ENCODE measurements at regions not wholly inside any gene's neighbourhood (a gene's known extent, or its start where the extent isn't known, plus 50 kb on each side); places are given as distances from the start of the nearest gene placed in this dataset.
A peak's percentile ranks its signal among the peaks of the same experiment; 100 is the strongest.

GRCh38 chr3:20905210-20905805, 719.3 kb upstream of the SGO1 start:
- no peak overlapping the region for H3K4me3 ChIP-seq (ENCODE audit: low read depth, low read length)
- TF ChIP-seq CTCF (IDR thresholded peaks at IDR 0.05; ENCODE audit: low read depth, low read length) (no peak), MAX (IDR thresholded peaks at IDR 0.05; ENCODE audit: low read depth, low read length) (no peak), POLR2A (IDR thresholded peaks at IDR 0.05; ENCODE audit: extremely low read depth, insufficient read length) (no peak), MYC (IDR thresholded peaks at IDR 0.05; ENCODE audit: low read depth, low read length) (no peak)
- peak; percentile 2 for DNase-seq (ENCODE audit: low read depth)

GRCh38 chr3:20904671-20905070, 718.7 kb upstream of the SGO1 start:
- TF ChIP-seq MYC (IDR thresholded peaks at IDR 0.05; ENCODE audit: low read depth, low read length) (no peak), MAX (IDR thresholded peaks at IDR 0.05; ENCODE audit: low read depth, low read length) (no peak), POLR2A (IDR thresholded peaks at IDR 0.05; ENCODE audit: extremely low read depth, insufficient read length) (no peak), CTCF (IDR thresholded peaks at IDR 0.05; ENCODE audit: low read depth, low read length) (no peak)
- DNase-seq (ENCODE audit: low read depth), result no peak
- no peak overlapping the region for H3K4me3 ChIP-seq (ENCODE audit: low read depth, low read length)

- DNase-seq (ENCODE audit: low read depth), result no peak
- H3K4me3 ChIP-seq (ENCODE audit: low read depth, low read length), result no peak overlapping the region
- TF ChIP-seq MAX (IDR thresholded peaks at IDR 0.05; ENCODE audit: low read depth, low read length), result no peak
- no peak for TF ChIP-seq POLR2A (IDR thresholded peaks at IDR 0.05; ENCODE audit: extremely low read depth, insufficient read length)
- no peak for TF ChIP-seq MYC (IDR thresholded peaks at IDR 0.05; ENCODE audit: low read depth, low read length)
- TF ChIP-seq CTCF (IDR thresholded peaks at IDR 0.05; ENCODE audit: low read depth, low read length), result no peak
Measured at GRCh38 chr3:20898962-20899361, 713.0 kb upstream of the SGO1 start.

GRCh38 chr3:20890111-20890519, 704.1 kb upstream of the SGO1 start:
- no peak overlapping the region for H3K4me3 ChIP-seq (ENCODE audit: low read depth, low read length)
- no peak for DNase-seq (ENCODE audit: low read depth)
- TF ChIP-seq POLR2A (IDR thresholded peaks at IDR 0.05; ENCODE audit: extremely low read depth, insufficient read length) (no peak), CTCF (IDR thresholded peaks at IDR 0.05; ENCODE audit: low read depth, low read length) (no peak), MYC (IDR thresholded peaks at IDR 0.05; ENCODE audit: low read depth, low read length) (no peak), MAX (IDR thresholded peaks at IDR 0.05; ENCODE audit: low read depth, low read length) (no peak)

GRCh38 chr3:20878691-20879090, 692.7 kb upstream of the SGO1 start:
- no peak overlapping the region for H3K4me3 ChIP-seq (ENCODE audit: low read depth, low read length)
- TF ChIP-seq MYC (IDR thresholded peaks at IDR 0.05; ENCODE audit: low read depth, low read length) (no peak), CTCF (IDR thresholded peaks at IDR 0.05; ENCODE audit: low read depth, low read length) (no peak), MAX (IDR thresholded peaks at IDR 0.05; ENCODE audit: low read depth, low read length) (no peak), POLR2A (IDR thresholded peaks at IDR 0.05; ENCODE audit: extremely low read depth, insufficient read length) (no peak)
- no peak for DNase-seq (ENCODE audit: low read depth)

All from NB4 (cell line).